H54 (cell line): ENCODE measurements at regions not wholly inside any gene's neighbourhood (a gene's known extent, or its start where the extent isn't known, plus 50 kb on each side); places are given as distances from the start of the nearest gene placed in this dataset.
A peak's percentile ranks its signal among the peaks of the same experiment; 100 is the strongest.
"Not testable (repeated sequence)": the region's sequence is repeated elsewhere in the genome, so short reads cannot be mapped to it uniquely, and the experiment has no call there.

Experiments used
- DNase-seq: peaks from one replicate; pipeline ENCODE4 v3.0.0; 2011; ENCODE audit warnings: low spot score, mixed read lengths; ENCODE audit not compliant: insufficient read length
- FAIRE-seq: peaks from 3 replicates; lab custom pipeline; 2011; peaks lifted over from hg19 to GRCh38; lab: Jason Lieb, UNC
- POLR2A ChIP-seq: IDR thresholded peaks from 2 replicates; pipeline ENCODE4 v1.6.1; 2011; ENCODE audit warnings: low read depth, mild to moderate bottlenecking, low read length

- FAIRE-seq (no peak), DNase-seq (no peak)
- no peak for TF ChIP-seq POLR2A
These were observed 150.2 kb downstream of the CSNK2A3 start for GRCh38 chr11:11202885-11203284.

DNA sequence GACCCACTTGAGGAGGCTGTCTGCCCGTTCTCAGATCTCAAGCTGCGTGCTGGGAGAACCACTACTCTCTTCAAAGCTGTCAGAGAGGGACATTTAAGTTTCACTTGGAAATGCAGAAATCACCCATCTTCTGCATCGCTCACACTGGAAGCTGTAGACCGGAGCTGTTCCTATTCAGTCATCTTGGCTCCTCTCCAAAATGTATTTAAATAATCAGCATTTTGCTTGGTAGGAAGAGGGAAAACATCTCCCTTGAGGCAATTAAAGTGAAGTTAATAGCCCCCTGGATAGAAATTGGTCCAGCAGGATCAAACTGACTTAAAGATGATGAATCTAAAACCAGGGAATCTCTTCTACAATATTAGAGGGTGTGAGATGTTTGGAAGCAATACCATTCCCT lies 151.7 kb downstream of the CSNK2A3 start:
- not testable (repeated sequence) for FAIRE-seq, DNase-seq

- FAIRE-seq: no peak
- DNase-seq: no peak
- no peak for TF ChIP-seq POLR2A
These were observed 160.5 kb downstream of the CSNK2A3 start for GRCh38 chr11:11192541-11192940.

DNA sequence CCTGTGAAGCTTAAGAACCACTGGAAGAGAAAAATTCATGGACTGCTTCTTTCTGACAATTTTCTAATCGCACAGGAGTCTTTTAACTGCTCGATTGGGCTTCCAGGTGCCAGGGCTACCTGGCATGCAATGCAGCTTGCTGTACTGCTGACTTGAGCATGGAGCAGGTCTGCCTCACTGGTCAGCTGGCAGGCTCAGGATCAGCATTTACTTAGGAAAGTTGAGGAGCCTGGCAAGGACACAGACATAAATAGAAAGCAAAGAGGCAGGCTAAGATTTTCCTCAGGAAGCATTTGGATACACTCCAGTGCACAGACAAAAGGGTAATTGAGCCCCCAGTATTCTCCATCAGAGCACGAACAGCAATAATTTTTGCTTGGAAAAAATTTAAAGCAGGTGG lies 163.5 kb downstream of the CSNK2A3 start:
- FAIRE-seq (no peak), DNase-seq (no peak)
- TF ChIP-seq POLR2A: no peak

GRCh38 chr11:11186249-11186648 lies 166.8 kb downstream of the CSNK2A3 start:
- no peak for DNase-seq
- no peak for TF ChIP-seq POLR2A
- no peak for FAIRE-seq

DNA sequence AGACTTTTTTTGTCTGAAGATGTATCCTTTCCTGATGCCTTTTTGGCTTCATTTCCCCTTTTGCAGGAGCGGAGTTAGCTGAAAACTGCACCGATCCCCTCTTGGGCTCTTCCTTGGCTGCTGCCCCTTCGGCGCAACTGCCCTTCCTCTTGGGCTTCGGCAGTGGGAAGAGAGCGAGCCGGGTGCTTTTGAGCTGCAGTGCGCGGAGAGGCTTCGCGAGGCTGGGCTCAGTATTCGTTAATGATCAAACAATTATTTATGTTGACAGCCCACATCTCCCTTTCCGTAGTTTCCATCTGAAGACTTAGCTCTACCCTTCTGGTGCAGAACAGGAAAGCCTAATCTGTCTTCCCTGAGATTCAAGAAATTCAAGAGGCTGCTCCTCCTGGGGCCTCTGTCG lies 170.8 kb downstream of the CSNK2A3 start:
- no peak for TF ChIP-seq POLR2A
- DNase-seq (no peak), FAIRE-seq (no peak)

DNA sequence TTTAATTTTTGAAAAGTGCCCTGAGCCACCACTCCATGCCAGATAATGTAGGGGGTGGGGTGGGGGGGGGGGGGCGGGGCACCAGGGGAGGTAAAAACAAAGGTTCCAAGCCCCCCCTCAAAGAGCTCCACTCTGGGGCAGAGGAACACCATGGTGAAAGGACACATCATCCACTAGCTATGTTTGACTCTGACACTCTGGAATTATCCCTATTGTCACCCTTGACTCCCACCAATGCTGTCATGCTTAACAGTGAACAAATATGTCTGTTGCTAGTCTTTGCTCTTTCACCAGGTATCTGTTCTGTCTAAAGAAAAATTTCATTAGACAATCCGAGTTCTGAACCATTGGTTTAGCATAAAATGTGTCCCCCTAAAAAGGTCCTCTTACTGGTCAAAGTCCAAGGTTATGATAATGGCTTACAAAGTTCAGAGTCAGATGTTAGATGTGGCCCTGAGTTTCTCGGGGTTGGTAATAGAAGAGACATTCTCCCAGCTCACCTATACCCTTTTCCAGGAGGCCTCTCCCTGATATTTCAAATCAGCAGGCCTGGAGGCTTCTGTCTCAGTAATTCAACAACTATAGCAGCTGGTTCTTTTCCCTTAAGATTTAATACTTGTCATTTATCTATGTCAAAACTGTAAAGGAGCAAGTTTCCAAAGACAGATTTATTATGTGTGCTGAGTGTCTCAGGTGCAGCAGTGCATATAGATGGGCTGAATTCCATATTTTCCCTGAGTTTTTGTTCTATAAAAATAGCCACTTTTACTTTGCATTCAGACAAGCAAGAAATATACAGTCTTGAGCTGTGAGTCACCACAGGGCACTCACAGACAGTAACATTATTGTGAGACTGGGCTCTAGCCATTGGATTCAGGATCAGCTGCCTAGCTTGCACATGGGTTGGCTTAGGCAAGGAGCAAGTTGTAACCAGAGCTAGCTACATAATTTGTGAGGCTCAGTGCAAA lies 174.1 kb downstream of the CSNK2A3 start:
- DNase-seq (peak; percentile 65), FAIRE-seq (peak; percentile 45)
- no peak for TF ChIP-seq POLR2A

DNA sequence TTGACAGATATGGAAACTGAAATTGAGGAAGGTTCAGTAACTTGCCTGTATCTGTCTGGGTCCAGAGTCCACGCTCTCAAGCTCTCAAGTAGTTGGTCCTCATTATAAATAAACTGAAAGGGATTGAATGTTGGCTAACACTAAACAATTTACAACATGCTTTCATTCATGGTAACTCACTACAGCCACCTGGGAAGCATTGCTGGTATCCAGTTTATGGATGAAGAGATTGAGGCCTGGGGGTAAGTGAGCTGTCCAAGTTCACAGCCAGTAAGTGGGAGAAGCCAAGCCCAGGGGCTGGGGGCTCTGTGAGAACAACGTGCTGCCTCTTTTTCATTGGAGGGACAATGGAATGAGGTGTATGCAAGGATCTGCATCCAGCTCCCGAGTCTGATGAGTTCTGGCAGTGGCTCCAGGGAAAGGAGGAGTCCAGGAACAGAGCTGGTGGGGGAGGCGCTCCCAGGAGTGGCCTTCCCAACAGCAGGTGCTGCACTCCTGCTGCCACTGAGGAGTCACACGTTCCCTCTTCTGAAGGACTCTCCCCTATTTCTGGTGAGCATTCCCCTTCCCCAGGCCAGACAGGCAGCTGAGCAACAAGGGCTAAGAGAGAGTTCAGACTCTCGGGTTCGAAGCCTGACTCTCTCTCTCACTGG lies 175.8 kb downstream of the CSNK2A3 start:
- TF ChIP-seq POLR2A: no peak
- FAIRE-seq (no peak), DNase-seq (no peak)

GRCh38 chr11:11173316-11174025 lies 179.6 kb downstream of the CSNK2A3 start:
- FAIRE-seq (no peak), DNase-seq (no peak)
- no peak for TF ChIP-seq POLR2A

- no peak for TF ChIP-seq POLR2A
- DNase-seq (no peak), FAIRE-seq (no peak)
These were observed 181.2 kb downstream of the CSNK2A3 start for GRCh38 chr11:11171854-11172253.

DNA sequence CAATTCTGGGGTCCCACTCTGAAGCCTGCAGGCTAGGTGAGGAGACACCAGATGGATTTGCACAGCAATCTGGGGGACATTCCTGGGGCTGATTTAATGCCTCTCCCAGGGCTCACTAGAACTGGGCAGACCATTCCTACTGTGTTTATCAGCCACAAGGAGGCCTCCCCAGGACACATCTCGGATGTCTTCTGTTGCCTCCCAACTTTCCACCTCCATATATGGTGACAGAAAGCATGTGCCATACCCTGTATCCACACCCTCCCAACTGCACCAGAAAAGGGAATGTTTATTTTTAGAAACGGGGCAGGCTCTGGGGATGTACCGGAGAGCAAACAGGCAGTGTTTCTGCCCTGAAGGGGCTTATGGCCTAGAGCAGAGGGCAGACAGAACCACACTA lies 181.8 kb downstream of the CSNK2A3 start:
- no peak for TF ChIP-seq POLR2A
- FAIRE-seq: no peak
- no peak for DNase-seq

- no peak for TF ChIP-seq POLR2A
- no peak for FAIRE-seq
- no peak for DNase-seq
These were observed 182.5 kb downstream of the CSNK2A3 start for GRCh38 chr11:11170352-11171084.

- DNase-seq: no peak
- FAIRE-seq: no peak
- TF ChIP-seq POLR2A: no peak
These were observed 183.2 kb downstream of the CSNK2A3 start for GRCh38 chr11:11169715-11170351.
